Hepatocyte (in vitro differentiated cells): ENCODE measurements at regions not wholly inside any gene's neighbourhood (a gene's known extent, or its start where the extent isn't known, plus 50 kb on each side); places are given as distances from the start of the nearest gene placed in this dataset.

ENCODE experiments used
- EZH2 ChIP-seq: fragments of 200-600 bp; sonication (generic); IDR thresholded peaks from 2 replicates; pipeline ENCODE4 v1.6.1; 2016; ENCODE audit warnings: antibody characterized with exemption, mild to moderate bottlenecking, borderline replicate concordance
- EZH2phosphoT487 ChIP-seq: fragments of 200-600 bp; sonication (generic); IDR thresholded peaks from one replicate; pipeline ENCODE4 v1.6.1; 2018; ENCODE audit warnings: antibody characterized with exemption, mild to moderate bottlenecking, low read depth, moderate library complexity; ENCODE audit not compliant: unreplicated experiment, severe bottlenecking
- TF ChIP-seq, protein P1 (sequence below): fragments of 200-600 bp; sonication (generic); IDR thresholded peaks from 2 replicates; pipeline ENCODE4 v1.5.1; 2016; ENCODE audit warnings: antibody characterized with exemption, mild to moderate bottlenecking; ENCODE audit not compliant: poor library complexity

- TF ChIP-seq, protein P1, sequence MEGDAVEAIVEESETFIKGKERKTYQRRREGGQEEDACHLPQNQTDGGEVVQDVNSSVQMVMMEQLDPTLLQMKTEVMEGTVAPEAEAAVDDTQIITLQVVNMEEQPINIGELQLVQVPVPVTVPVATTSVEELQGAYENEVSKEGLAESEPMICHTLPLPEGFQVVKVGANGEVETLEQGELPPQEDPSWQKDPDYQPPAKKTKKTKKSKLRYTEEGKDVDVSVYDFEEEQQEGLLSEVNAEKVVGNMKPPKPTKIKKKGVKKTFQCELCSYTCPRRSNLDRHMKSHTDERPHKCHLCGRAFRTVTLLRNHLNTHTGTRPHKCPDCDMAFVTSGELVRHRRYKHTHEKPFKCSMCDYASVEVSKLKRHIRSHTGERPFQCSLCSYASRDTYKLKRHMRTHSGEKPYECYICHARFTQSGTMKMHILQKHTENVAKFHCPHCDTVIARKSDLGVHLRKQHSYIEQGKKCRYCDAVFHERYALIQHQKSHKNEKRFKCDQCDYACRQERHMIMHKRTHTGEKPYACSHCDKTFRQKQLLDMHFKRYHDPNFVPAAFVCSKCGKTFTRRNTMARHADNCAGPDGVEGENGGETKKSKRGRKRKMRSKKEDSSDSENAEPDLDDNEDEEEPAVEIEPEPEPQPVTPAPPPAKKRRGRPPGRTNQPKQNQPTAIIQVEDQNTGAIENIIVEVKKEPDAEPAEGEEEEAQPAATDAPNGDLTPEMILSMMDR = no peak
- TF ChIP-seq EZH2 = no peak
- TF ChIP-seq EZH2phosphoT487 = no peak
Measured at GRCh38 chr2:238638982-238639628, 208.8 kb upstream of the TWIST2 start.
